Astrocyte (in vitro differentiated cells and primary cell): ENCODE measurements at regions not wholly inside any gene's neighbourhood (a gene's known extent, or its start where the extent isn't known, plus 50 kb on each side); places are given as distances from the start of the nearest gene placed in this dataset.

Experiments
- DNase-seq: peaks from one replicate; pipeline ENCODE4 v3.0.0-alpha.2; 2010; ENCODE audit warnings: low read depth
- FAIRE-seq: peaks from 2 replicates; lab custom pipeline; 2011; peaks lifted over from hg19 to GRCh38; lab: Jason Lieb, UNC
- H2AFZ ChIP-seq: 2 replicates; pipeline ENCODE4 v1.6.0; 2012; ENCODE audit warnings: low read depth, low read length, inconsistent platforms
- H3K27ac ChIP-seq: 2 replicates; pipeline ENCODE4 v1.5.1; 2011; ENCODE audit warnings: low read depth, low read length, inconsistent platforms
- H3K27me3 ChIP-seq: 2 replicates; pipeline ENCODE4 v1.6.0; 2011; ENCODE audit warnings: low read length, inconsistent platforms; ENCODE audit not compliant: insufficient read depth
- H3K36me3 ChIP-seq: 2 replicates; pipeline ENCODE4 v1.5.1; 2011; ENCODE audit warnings: low read length, inconsistent platforms; ENCODE audit not compliant: insufficient read depth
- H3K4me1 ChIP-seq: 2 replicates; pipeline ENCODE4 v1.5.1; 2011; ENCODE audit warnings: low read length, inconsistent platforms; ENCODE audit not compliant: insufficient read depth
- H3K4me2 ChIP-seq: 2 replicates; pipeline ENCODE4 v1.6.0; 2012; ENCODE audit warnings: low read length, inconsistent platforms
- H3K4me3 ChIP-seq: 2 replicates; pipeline ENCODE4 v1.5.1; 2011; ENCODE audit warnings: low read depth, mild to moderate bottlenecking, low read length, inconsistent platforms; ENCODE audit not compliant: insufficient read depth
- H3K79me2 ChIP-seq: 2 replicates; pipeline ENCODE4 v1.6.0; 2012; ENCODE audit warnings: mild to moderate bottlenecking, low read length, inconsistent platforms; ENCODE audit not compliant: insufficient read depth
- H3K9ac ChIP-seq: 2 replicates; pipeline ENCODE4 v1.6.0; 2012; ENCODE audit warnings: mild to moderate bottlenecking, low read length, inconsistent platforms
- H3K9me3 ChIP-seq: 2 replicates; pipeline ENCODE4 v1.5.1; 2012; ENCODE audit warnings: low read depth, mild to moderate bottlenecking, low read length, inconsistent platforms; ENCODE audit not compliant: insufficient read depth
- H4K20me1 ChIP-seq: 2 replicates; pipeline ENCODE4 v1.6.0; 2012; ENCODE audit warnings: low read length, inconsistent platforms; ENCODE audit not compliant: insufficient read depth
- H3K27ac Mint-ChIP-seq: one replicate; pipeline ENCODE4 v1.8.0; 2021; ENCODE audit warnings: mild to moderate bottlenecking, mixed read lengths; ENCODE audit not compliant: unreplicated experiment
- H3K27me3 Mint-ChIP-seq: one replicate; pipeline ENCODE4 v1.8.0; 2021; ENCODE audit warnings: low read depth, mixed read lengths; ENCODE audit not compliant: unreplicated experiment
- H3K36me3 Mint-ChIP-seq: one replicate; pipeline ENCODE4 v1.8.0; 2021; ENCODE audit warnings: low read depth, mixed read lengths; ENCODE audit not compliant: unreplicated experiment
- H3K4me1 Mint-ChIP-seq: one replicate; pipeline ENCODE4 v1.8.0; 2021; ENCODE audit warnings: low read depth, mixed read lengths; ENCODE audit not compliant: unreplicated experiment
- H3K4me3 Mint-ChIP-seq: one replicate; pipeline ENCODE4 v1.8.0; 2021; ENCODE audit warnings: mild to moderate bottlenecking, moderate library complexity, mixed read lengths; ENCODE audit not compliant: unreplicated experiment
- H3K9me3 Mint-ChIP-seq: one replicate; pipeline ENCODE4 v1.8.0; 2021; ENCODE audit warnings: mild to moderate bottlenecking, mixed read lengths; ENCODE audit not compliant: unreplicated experiment
- EZH2 ChIP-seq: IDR thresholded peaks from 2 replicates; pipeline ENCODE4 v1.6.1; 2012; ENCODE audit warnings: mild to moderate bottlenecking, low read length, inconsistent platforms; ENCODE audit not compliant: insufficient read depth
- TF ChIP-seq, protein P1 (sequence below): IDR thresholded peaks from 2 replicates; pipeline ENCODE4 v1.5.1; 2011; ENCODE audit warnings: low read depth, mild to moderate bottlenecking, inconsistent platforms, low read length, moderate library complexity; ENCODE audit not compliant: insufficient read depth

DNA sequence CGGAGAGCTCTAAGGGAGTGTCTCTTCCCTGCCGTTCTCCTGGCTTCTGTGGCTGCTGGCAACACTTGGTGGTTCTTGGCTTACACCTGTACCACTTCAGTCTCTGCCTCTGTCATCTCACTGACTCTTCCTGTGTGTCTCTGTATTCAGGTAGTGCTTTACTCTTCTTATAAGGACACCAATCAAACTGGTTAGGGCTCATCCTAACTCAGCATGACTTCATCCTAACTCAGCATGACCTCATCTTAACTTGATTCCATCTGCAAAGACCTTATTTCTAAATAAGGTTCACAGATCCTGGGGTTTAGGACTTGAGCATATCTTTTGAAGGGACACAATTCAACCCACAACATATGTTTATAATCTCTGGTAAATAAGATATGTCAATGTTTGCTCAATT, 51.6 kb upstream of the DSEL start:
- H3K27me3 Mint-ChIP-seq, result no peaks in the 10 kb centered on the region
- no peak for FAIRE-seq
- TF ChIP-seq, protein P1, sequence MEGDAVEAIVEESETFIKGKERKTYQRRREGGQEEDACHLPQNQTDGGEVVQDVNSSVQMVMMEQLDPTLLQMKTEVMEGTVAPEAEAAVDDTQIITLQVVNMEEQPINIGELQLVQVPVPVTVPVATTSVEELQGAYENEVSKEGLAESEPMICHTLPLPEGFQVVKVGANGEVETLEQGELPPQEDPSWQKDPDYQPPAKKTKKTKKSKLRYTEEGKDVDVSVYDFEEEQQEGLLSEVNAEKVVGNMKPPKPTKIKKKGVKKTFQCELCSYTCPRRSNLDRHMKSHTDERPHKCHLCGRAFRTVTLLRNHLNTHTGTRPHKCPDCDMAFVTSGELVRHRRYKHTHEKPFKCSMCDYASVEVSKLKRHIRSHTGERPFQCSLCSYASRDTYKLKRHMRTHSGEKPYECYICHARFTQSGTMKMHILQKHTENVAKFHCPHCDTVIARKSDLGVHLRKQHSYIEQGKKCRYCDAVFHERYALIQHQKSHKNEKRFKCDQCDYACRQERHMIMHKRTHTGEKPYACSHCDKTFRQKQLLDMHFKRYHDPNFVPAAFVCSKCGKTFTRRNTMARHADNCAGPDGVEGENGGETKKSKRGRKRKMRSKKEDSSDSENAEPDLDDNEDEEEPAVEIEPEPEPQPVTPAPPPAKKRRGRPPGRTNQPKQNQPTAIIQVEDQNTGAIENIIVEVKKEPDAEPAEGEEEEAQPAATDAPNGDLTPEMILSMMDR, result no peak
- TF ChIP-seq EZH2, result no peak
- H3K9me3 Mint-ChIP-seq, result no peaks in the 10 kb centered on the region
- H3K4me1 Mint-ChIP-seq, result no peaks in the 10 kb centered on the region
- no peak overlapping the region for H3K9ac ChIP-seq
- DNase-seq, result no peak
- no peaks in the 10 kb centered on the region for H3K9me3 ChIP-seq
- H3K27ac Mint-ChIP-seq, result no peak overlapping the region
- no peak overlapping the region for H2AFZ ChIP-seq
- H3K4me1 ChIP-seq, result no peaks in the 10 kb centered on the region
- no peak overlapping the region for H3K4me2 ChIP-seq
- no peak overlapping the region for H3K4me3 ChIP-seq
- no peak overlapping the region for H3K4me3 Mint-ChIP-seq
- H3K27ac ChIP-seq, result no peak overlapping the region
- no peaks in the 10 kb centered on the region for H3K27me3 ChIP-seq
- no peaks in the 10 kb centered on the region for H3K36me3 ChIP-seq
- H3K36me3 Mint-ChIP-seq, result no peaks in the 10 kb centered on the region
- no peaks in the 10 kb centered on the region for H4K20me1 ChIP-seq
- H3K79me2 ChIP-seq, result no peaks in the 10 kb centered on the region
